GM21717 (cell line): ENCODE measurements at regions not wholly inside any gene's neighbourhood (a gene's known extent, or its start where the extent isn't known, plus 50 kb on each side); places are given as distances from the start of the nearest gene placed in this dataset.
"Not testable (repeated sequence)": the region's sequence is repeated elsewhere in the genome, so short reads cannot be mapped to it uniquely, and the experiment has no call there.

Experiments used
- ATAC-seq: cut with Tn5 transposase; IDR thresholded peaks from one replicate; pipeline ENCODE4 v1.9.1; 2021; ENCODE audit warnings: mild to moderate bottlenecking, moderate library complexity; ENCODE audit not compliant: unreplicated experiment

GRCh38 chr9:42239445-42240260 lies 56.2 kb downstream of the SPATA31A6 start:
- ATAC-seq = not testable (repeated sequence)

- ATAC-seq = not testable (repeated sequence)
These were observed 56.8 kb downstream of the SPATA31A6 start for GRCh38 chr9:42240261-42240579.

- ATAC-seq = not testable (repeated sequence)
These were observed 59.8 kb downstream of the SPATA31A6 start for GRCh38 chr9:42243211-42243610.

GRCh38 chr9:42243822-42244221 lies 60.4 kb downstream of the SPATA31A6 start:
- ATAC-seq = not testable (repeated sequence)

GRCh38 chr9:42268729-42269128 lies 85.3 kb downstream of the SPATA31A6 start:
- not testable (repeated sequence) for ATAC-seq

- ATAC-seq = not testable (repeated sequence)
These were observed 85.7 kb downstream of the SPATA31A6 start for GRCh38 chr9:42269171-42269570.

GRCh38 chr9:42273191-42273590 lies 89.7 kb downstream of the SPATA31A6 start:
- not testable (repeated sequence) for ATAC-seq

GRCh38 chr9:42275141-42275540 lies 91.7 kb downstream of the SPATA31A6 start:
- no peak for ATAC-seq

GRCh38 chr9:42282531-42283178 lies 99.2 kb downstream of the SPATA31A6 start:
- not testable (repeated sequence) for ATAC-seq

GRCh38 chr9:42283179-42283543 lies 99.7 kb downstream of the SPATA31A6 start:
- not testable (repeated sequence) for ATAC-seq

GRCh38 chr9:42286145-42286845 lies 102.8 kb downstream of the SPATA31A6 start:
- ATAC-seq = not testable (repeated sequence)

GRCh38 chr9:42288002-42288864 lies 104.8 kb downstream of the SPATA31A6 start:
- not testable (repeated sequence) for ATAC-seq

GRCh38 chr9:42288865-42289229 lies 105.4 kb downstream of the SPATA31A6 start:
- not testable (repeated sequence) for ATAC-seq

- not testable (repeated sequence) for ATAC-seq
These were observed 116.7 kb downstream of the SPATA31A6 start for GRCh38 chr9:42300124-42300523.

- not testable (repeated sequence) for ATAC-seq
These were observed 123.2 kb downstream of the SPATA31A6 start for GRCh38 chr9:42306625-42307024.

- ATAC-seq = not testable (repeated sequence)
These were observed 124.0 kb downstream of the SPATA31A6 start for GRCh38 chr9:42307449-42307848.

GRCh38 chr9:42310972-42311371 lies 127.5 kb downstream of the SPATA31A6 start:
- not testable (repeated sequence) for ATAC-seq

- not testable (repeated sequence) for ATAC-seq
These were observed 132.6 kb downstream of the SPATA31A6 start for GRCh38 chr9:42316026-42316425.

- not testable (repeated sequence) for ATAC-seq
These were observed 134.2 kb downstream of the SPATA31A6 start for GRCh38 chr9:42317677-42318076.

- not testable (repeated sequence) for ATAC-seq
These were observed 139.8 kb downstream of the SPATA31A6 start for GRCh38 chr9:42323084-42323809.
